ELR (cell line): ENCODE measurements at regions not wholly inside any gene's neighbourhood (a gene's known extent, or its start where the extent isn't known, plus 50 kb on each side); places are given as distances from the start of the nearest gene placed in this dataset.

ENCODE experiments used
- DNase-seq: peaks from one replicate; pipeline ENCODE4 v3.0.0-alpha.2; 2015; ENCODE audit warnings: low read depth

GRCh38 chr15:39426552-39427532 is 154.0 kb upstream of the THBS1 start:
- peak; percentile 67 for DNase-seq

GRCh38 chr15:39427705-39428104 is 153.2 kb upstream of the THBS1 start:
- no peak for DNase-seq

- peak; percentile 74 for DNase-seq
Observed at GRCh38 chr15:39429898-39430357, 151.0 kb upstream of the THBS1 start.

GRCh38 chr15:39430389-39430788 is 150.5 kb upstream of the THBS1 start:
- no peak for DNase-seq

- no peak for DNase-seq
Observed at GRCh38 chr15:39431376-39431775, 149.5 kb upstream of the THBS1 start.

GRCh38 chr15:39432026-39432425 is 148.9 kb upstream of the THBS1 start:
- no peak for DNase-seq

- DNase-seq, result no peak
Observed at GRCh38 chr15:39432912-39433348, 147.9 kb upstream of the THBS1 start.

GRCh38 chr15:39433376-39433775 is 147.5 kb upstream of the THBS1 start:
- DNase-seq, result no peak

GRCh38 chr15:39434163-39434562 is 146.7 kb upstream of the THBS1 start:
- no peak for DNase-seq

GRCh38 chr15:39434751-39435238 is 146.1 kb upstream of the THBS1 start:
- no peak for DNase-seq

GRCh38 chr15:39435244-39435643 is 145.6 kb upstream of the THBS1 start:
- DNase-seq, result no peak

- no peak for DNase-seq
Observed at GRCh38 chr15:39438260-39438659, 142.6 kb upstream of the THBS1 start.

GRCh38 chr15:39438799-39439592 is 141.9 kb upstream of the THBS1 start:
- DNase-seq, result peak; percentile 13

- peak; percentile 18 for DNase-seq
Observed at GRCh38 chr15:39442898-39443297, 138.0 kb upstream of the THBS1 start.

- no peak for DNase-seq
Observed at GRCh38 chr15:39443659-39444219, 137.1 kb upstream of the THBS1 start.

GRCh38 chr15:39444735-39445470 is 136.0 kb upstream of the THBS1 start:
- DNase-seq, result no peak

- no peak for DNase-seq
Observed at GRCh38 chr15:39445931-39446330, 134.9 kb upstream of the THBS1 start.

GRCh38 chr15:39447346-39447745 is 133.5 kb upstream of the THBS1 start:
- DNase-seq, result no peak

GRCh38 chr15:39447881-39448280 is 133.0 kb upstream of the THBS1 start:
- DNase-seq, result no peak

- no peak for DNase-seq
Observed at GRCh38 chr15:39448409-39448808, 132.5 kb upstream of the THBS1 start.

GRCh38 chr15:39451121-39451688 is 129.7 kb upstream of the THBS1 start:
- DNase-seq, result no peak
